ENCODE measurements at regions not wholly inside any gene's neighbourhood (a gene's known extent, or its start where the extent isn't known, plus 50 kb on each side); places are given as distances from the start of the nearest gene placed in this dataset.

- Histone ChIP-seq H3F3A (ENCODE audit: insufficient read depth) (no peaks in the 10 kb centered on the region), H3K27ac (ENCODE audit: low read depth, low read length) (no peak overlapping the region), H3K4me2 (ENCODE audit: low read depth, low read length, poor library complexity, severe bottlenecking) (no peak overlapping the region), H2AFZ (ENCODE audit: low read depth, low read length, severe bottlenecking) (no peak overlapping the region), H4K20me1 (ENCODE audit: low read depth, low read length) (no peaks in the 10 kb centered on the region), H3K36me3 (ENCODE audit: low read length) (no peaks in the 10 kb centered on the region), H3K9me3 (ENCODE audit: insufficient read depth, low read length) (no peaks in the 10 kb centered on the region), H3K4me3 (ENCODE audit: insufficient read depth, low read length, poor library complexity, severe bottlenecking) (no peak overlapping the region), H3K79me2 (ENCODE audit: insufficient read depth, low read length) (no peaks in the 10 kb centered on the region), H3K9me2 (replicated peaks; ENCODE audit: insufficient read depth, low read length) (no peaks in the 10 kb centered on the region), H3K27me3 (ENCODE audit: low read length) (no peaks in the 10 kb centered on the region), H3K9ac (ENCODE audit: low read length) (no peak overlapping the region)
- TF ChIP-seq CTCF (IDR thresholded peaks at IDR 0.05; ENCODE audit: insufficient read depth, low read length, poor library complexity, severe bottlenecking), result no peak
- no peak for TF ChIP-seq EZH2phosphoT487 (conservative IDR thresholded peaks at IDR 0.05; ENCODE audit: low read length)
Observed at GRCh38 chrX:128581615-128582014, 529.4 kb upstream of the ACTRT1 start.

GRCh38 chrX:128543114-128543513 lies 490.9 kb upstream of the ACTRT1 start:
- Histone ChIP-seq H3K4me2 (ENCODE audit: low read depth, low read length, poor library complexity, severe bottlenecking) (no peak overlapping the region), H3K4me3 (ENCODE audit: insufficient read depth, low read length, poor library complexity, severe bottlenecking) (no peak overlapping the region), H3F3A (ENCODE audit: insufficient read depth) (no peaks in the 10 kb centered on the region), H3K9ac (ENCODE audit: low read length) (no peak overlapping the region), H3K9me2 (replicated peaks; ENCODE audit: insufficient read depth, low read length) (no peaks in the 10 kb centered on the region), H3K79me2 (ENCODE audit: insufficient read depth, low read length) (no peaks in the 10 kb centered on the region), H2AFZ (ENCODE audit: low read depth, low read length, severe bottlenecking) (no peak overlapping the region), H3K27ac (ENCODE audit: low read depth, low read length) (no peak overlapping the region), H3K9me3 (ENCODE audit: insufficient read depth, low read length) (no peaks in the 10 kb centered on the region), H4K20me1 (ENCODE audit: low read depth, low read length) (no peaks in the 10 kb centered on the region), H3K27me3 (ENCODE audit: low read length) (no peaks in the 10 kb centered on the region), H3K36me3 (ENCODE audit: low read length) (no peaks in the 10 kb centered on the region)
- TF ChIP-seq CTCF (IDR thresholded peaks at IDR 0.05; ENCODE audit: insufficient read depth, low read length, poor library complexity, severe bottlenecking) (no peak), EZH2phosphoT487 (conservative IDR thresholded peaks at IDR 0.05; ENCODE audit: low read length) (no peak)

- H4K20me1 ChIP-seq (ENCODE audit: low read depth, low read length), result no peaks in the 10 kb centered on the region
- H3K27me3 ChIP-seq (ENCODE audit: low read length), result no peaks in the 10 kb centered on the region
- no peak overlapping the region for H3K4me3 ChIP-seq (ENCODE audit: insufficient read depth, low read length, poor library complexity, severe bottlenecking)
- no peak overlapping the region for H3K9ac ChIP-seq (ENCODE audit: low read length)
- H3K4me2 ChIP-seq (ENCODE audit: low read depth, low read length, poor library complexity, severe bottlenecking), result no peak overlapping the region
- no peak overlapping the region for H2AFZ ChIP-seq (ENCODE audit: low read depth, low read length, severe bottlenecking)
- no peaks in the 10 kb centered on the region for H3K79me2 ChIP-seq (ENCODE audit: insufficient read depth, low read length)
- no peak for TF ChIP-seq EZH2phosphoT487 (conservative IDR thresholded peaks at IDR 0.05; ENCODE audit: low read length)
- peak; percentile 8 for TF ChIP-seq CTCF (IDR thresholded peaks at IDR 0.05; ENCODE audit: insufficient read depth, low read length, poor library complexity, severe bottlenecking)
- H3K9me3 ChIP-seq (ENCODE audit: insufficient read depth, low read length), result no peaks in the 10 kb centered on the region
- H3K9me2 ChIP-seq (replicated peaks; ENCODE audit: insufficient read depth, low read length), result no peaks in the 10 kb centered on the region
- H3F3A ChIP-seq (ENCODE audit: insufficient read depth), result no peaks in the 10 kb centered on the region
- H3K36me3 ChIP-seq (ENCODE audit: low read length), result no peaks in the 10 kb centered on the region
- H3K27ac ChIP-seq (ENCODE audit: low read depth, low read length), result no peak overlapping the region
Observed at GRCh38 chrX:128518508-128518907, 466.3 kb upstream of the ACTRT1 start.

Measured in SU-DHL-6 (cell line).